DMS153 treated with DMSO at 0.1 percent for 48 hours (cell line): ENCODE measurements at regions not wholly inside any gene's neighbourhood (a gene's known extent, or its start where the extent isn't known, plus 50 kb on each side); places are given as distances from the start of the nearest gene placed in this dataset.
"Not testable (repeated sequence)": the region's sequence is repeated elsewhere in the genome, so short reads cannot be mapped to it uniquely, and the experiment has no call there.

Experiments
- DNase-seq: peaks from one replicate; lab custom pipeline; 2025; ENCODE audit not compliant: unreplicated experiment; lab: John Stamatoyannopoulos, UW

DNA sequence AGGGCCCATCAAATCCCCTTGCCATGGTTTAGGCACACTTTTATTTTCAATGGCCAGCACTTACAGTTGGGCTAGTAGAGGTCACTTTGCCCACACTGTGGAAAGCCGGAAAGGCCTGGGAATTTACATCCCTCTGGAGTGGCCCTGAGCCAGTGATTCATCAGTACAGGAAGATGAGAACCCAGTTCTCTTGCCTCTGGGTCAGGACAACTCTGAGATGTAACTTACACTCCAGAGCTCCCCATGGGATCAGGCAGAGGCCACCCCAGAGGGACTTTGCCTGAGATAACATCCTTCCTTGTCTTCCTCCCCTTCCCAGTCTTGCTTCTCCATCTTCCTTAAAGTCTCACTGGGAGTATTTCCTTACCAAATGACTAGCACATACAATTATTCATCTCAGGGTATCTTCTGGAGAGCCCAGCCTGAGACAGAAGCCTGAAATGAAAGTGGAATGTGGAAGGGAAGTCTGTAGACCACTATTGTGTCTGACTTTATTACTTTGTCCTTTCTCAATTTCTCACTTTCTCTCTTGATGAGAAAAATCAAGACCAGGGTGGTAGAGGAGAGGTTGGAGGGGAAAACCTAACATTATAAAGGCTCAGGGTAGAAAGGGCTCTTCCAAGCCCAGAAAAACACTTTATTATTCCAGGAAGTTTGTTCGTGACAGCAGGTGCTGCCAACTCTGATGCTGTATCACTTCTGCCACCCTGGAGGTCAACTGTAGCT is 220.8 kb downstream of the ZNF621 start:
- no peak for DNase-seq

DNA sequence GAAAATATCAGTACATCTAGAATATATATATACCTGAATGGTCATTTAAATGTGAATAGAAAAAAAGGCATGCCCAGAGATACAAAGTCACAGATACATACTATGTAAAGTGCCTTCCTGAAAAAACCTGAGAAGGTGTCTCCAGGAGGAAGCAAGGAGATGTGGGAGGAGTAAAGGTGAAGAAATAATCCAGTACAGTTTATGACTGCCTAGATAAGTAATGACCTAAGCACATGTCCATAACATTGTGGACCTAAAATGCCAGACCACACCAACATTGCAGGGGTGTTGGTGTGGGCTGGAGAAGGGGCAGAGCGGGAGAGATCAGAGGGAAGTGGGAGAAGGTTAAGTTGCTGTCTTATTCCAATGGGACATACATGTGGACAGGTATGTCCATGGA is 226.9 kb downstream of the ZNF621 start:
- no peak for DNase-seq

DNA sequence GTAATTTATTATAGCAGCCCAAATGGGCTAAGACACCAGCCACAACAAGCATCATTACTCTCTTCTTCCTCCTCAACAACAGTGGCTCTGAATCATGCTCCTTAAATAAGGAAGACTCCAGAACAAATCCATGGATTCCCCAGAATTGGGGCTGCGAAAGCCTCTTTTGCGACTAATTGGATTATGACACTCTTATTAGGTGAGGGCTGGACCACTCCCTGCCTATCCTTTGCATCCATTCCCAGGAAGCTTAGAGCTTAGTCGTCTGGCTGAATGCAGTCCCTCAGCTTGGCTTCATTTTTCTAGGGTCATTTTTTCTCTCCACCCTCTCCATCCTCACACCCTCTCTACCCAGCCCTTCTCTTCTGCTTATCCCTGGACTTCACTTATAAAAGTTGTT is 227.7 kb downstream of the ZNF621 start:
- DNase-seq, result no peak

DNA sequence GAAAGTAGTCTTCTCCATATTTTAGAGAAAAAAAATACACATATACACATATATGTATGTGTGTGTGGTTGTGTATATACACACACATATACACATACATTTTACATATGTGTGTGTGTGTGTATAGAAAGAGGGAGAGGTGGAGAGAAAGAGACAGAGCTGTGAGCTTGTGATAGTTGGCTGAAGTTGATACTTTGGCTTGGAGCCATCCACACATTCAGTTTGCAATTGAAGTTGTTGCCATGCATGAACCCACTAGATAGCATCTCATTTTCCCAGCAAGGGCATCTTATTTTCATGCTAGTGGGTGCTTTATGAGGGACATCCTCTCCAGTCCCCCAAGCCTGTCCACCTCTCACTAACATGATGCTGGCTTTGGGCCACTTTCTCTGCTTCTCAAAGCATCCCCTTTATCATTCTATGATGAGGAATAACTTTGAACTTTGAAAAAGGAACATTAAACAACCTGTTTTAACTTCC is 228.6 kb downstream of the ZNF621 start:
- no peak for DNase-seq

DNA sequence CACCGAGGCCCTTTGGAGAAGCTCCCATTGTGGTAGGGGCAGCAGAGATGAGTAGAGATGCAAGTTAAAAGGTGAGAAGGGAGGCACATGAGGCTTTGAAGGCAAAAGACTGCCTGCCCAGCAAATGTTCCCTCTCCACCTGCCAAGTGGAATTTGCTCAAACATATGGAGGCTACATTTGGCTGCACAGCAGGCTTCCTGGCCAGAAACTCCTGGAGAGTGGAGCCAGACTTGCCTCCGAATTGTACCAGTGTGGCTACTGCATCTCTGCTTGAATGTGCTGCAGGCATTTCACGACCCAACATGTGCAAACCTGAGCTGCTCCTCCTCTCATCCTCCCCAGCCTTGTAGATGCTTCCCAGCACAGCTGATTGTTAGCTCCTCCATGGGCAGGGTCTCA is 229.2 kb downstream of the ZNF621 start:
- no peak for DNase-seq

DNA sequence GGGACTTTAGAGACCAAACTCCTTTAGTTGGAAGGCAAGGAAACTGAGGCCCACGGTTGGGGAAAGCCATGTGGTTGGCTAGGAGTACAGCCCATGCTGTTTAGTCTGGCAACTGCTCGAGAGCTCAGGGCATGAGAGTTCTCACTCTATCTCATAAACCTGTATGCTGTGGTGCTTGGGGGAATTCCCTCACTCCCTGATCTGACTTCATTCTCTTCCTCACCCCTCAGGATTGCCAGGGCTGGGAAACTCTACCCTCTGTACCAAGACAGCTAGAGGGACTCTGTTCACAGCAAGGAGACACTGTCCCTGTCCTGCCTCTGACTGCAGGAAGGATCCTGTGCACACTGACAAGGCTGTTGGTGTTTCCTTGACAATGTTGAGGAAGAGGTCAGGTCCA is 230.2 kb downstream of the ZNF621 start:
- DNase-seq, result no peak

DNA sequence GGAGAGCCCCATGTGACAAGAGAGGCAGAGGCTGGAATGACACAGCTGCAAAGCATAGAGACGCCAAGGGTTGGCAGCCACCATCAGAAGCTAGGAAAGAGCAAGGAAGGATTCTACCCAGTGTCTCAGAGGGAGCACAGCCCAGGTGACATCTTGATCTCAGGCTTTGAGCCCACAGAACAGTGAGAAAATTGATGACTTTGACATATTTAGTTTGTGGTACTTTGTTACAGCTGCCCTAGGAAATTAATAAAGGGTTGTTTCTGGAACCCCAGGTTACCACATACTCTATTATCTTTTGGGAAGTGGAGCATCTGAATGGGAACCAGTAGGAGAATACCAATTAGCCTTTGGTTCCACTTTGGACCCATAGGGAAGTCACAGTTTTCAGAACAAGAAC is 231.7 kb downstream of the ZNF621 start:
- DNase-seq, result no peak

DNA sequence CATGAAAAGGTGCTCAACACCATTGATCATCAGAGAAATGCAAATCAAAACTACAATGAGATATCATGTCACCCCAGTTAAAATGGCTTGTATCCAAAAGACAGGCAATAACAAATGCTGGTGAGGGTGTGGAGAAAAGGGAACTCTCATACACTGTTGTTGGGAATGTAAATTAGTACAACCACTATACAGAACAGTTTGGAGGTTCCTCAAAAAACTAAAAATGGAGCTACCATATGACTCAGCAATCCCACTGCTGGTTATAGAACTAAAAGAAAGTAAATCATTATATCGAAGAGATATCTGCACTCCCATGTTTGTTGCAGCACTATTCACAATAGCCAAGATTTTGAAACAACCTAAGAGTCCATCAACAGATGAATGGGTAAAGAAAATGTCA is 238.0 kb downstream of the ZNF621 start:
- DNase-seq, result not testable (repeated sequence)

DNA sequence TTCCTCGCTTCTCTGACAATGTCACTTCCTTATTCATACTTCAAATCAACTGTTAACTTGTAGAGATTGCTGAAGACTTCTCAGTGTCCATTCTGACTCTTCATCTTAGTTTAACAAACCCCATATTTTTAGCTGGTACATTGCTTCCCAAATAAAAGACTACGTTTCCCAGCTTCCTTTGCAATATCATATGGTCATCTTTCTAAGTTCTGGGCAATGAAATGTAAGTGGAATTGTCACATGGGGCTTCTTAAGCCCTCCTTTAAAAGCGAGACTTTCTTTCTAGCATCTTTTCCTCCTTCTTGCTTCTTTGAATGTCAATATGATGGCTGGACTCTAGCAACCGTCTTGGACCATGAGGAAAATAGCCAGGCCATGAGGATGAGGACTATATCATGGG is 239.0 kb downstream of the ZNF621 start:
- DNase-seq, result no peak

DNA sequence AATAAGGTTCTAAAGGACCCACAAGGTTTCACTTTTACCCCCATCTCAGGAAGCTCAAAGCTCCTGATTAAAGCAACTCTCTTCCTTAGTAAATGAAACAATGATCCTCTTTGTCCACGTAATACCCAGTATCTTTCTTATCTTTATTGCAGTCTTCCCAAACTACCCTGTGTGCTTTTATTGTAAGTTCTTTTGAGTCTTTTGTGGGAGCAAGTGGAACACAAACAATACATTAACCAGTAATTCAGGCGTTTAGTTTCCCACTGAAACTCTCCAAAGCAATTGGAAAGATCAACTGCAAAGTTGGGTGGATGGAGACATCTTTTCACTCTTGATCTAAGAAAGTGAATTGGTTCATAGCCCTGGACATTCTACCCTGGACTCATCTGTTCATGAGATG is 240.0 kb downstream of the ZNF621 start:
- DNase-seq, result no peak

DNA sequence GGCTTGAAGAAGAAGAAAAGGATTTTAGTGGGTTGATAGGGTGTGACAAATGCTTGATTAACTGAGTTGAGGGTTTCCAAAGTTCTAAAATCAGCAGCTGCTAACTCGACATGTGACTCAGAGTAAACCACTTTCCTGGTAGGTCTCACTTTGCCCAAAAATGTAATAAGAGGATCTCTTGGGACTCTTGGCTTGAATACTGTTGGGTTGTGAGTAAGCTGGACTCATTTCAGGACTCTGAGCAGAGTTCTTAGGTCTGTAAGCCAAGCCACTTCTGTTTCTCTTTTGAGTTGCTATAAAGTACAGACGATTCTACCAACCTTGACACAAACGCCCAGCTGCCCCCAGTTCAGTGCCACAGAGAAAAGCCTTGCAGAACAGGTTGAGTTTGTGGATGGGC is 241.1 kb downstream of the ZNF621 start:
- DNase-seq, result no peak

DNA sequence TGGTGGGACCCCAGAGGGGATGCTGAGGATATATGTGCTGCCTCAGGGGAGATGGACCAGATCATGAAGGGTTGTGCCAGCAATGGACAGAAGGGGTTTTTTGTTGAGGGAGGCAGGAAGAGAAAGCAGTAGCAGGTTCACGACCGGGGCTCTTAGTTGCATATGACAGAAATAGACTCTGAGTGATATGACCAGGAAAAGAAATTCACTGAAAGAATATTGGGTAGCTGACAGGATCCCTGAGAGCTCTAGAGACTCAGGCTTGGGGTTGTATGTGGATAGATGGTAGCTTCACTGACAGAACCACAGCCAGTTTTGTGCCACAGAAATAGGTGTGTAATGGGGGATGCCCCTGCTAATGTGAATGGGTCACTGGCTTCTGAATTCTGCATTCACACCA is 241.6 kb downstream of the ZNF621 start:
- DNase-seq, result no peak

DNA sequence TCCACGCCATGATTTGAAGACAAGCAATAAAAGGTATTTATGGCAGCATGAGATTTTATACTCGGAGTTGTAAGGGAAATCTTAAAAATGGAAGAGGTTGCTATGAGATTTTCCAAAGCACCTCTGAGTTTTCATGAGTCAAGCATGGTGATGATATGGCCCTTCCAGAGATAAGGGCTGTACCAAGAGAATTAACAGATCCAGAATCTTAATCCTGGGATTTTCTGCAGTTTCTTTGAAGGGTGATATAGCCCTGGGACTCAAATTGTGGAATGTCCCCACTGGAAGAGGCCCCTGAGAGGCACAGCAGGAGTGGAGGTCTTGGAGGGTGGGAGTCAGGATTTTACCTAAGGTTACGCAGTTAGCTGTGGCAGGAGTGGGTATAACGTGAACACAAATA is 243.3 kb downstream of the ZNF621 start:
- no peak for DNase-seq

DNA sequence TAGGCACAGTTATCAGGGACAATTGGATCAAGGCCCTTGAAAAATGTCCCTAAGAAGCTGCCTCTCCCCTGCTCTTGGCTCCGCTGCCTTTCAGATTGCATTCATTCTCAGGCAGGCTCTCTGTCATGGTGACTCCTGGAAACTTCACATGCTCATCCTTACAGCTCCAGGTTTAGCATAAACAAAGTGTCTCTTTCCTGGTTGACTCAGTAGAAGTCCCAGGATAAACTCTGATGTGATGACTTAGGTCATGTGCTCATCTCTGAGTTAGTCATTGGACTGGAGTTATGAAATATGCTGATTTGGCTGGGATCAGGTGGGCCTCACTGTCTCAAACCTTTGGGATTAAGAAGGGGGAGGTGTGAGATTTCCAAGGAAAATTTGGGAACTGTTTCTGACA is 243.8 kb downstream of the ZNF621 start:
- DNase-seq, result no peak

DNA sequence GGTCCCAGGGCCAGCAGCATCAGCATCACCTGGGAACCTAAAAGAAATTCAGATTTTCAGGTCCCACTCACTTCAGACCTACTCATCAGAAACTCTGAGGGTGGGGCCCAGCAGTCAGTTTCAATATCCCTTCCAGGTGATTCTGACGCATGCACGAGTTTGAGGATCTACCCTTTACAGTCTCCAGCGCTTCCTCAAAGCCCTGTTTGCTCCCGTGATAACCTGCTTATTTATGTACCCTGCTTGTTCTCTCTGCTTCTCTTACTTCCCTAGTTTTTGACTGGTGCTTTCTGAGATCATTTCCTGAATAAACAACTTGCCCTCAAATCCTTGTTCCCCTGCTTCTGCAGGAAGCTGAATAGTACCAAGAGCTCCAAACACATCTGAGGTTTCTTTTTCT is 245.3 kb downstream of the ZNF621 start:
- no peak for DNase-seq

DNA sequence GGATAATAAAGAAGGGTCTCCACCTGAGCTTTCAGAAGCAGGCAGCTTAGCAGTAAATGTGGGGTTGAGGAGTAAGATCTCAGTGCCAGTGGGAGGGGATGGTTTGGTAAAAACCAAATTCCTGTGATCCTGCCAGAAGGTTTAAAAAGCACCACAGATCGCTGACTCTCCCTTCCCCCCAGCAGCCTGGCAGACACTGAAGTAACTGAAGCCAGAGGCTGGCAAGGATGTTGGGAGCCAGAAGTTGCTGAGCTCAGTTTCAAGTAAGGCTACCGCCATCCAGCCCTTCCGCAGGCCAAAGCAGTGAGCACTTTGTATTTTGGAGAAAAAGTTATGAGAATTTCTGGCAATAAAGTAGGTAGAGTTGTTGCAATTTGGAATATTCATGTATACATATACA is 246.4 kb downstream of the ZNF621 start:
- no peak for DNase-seq

DNA sequence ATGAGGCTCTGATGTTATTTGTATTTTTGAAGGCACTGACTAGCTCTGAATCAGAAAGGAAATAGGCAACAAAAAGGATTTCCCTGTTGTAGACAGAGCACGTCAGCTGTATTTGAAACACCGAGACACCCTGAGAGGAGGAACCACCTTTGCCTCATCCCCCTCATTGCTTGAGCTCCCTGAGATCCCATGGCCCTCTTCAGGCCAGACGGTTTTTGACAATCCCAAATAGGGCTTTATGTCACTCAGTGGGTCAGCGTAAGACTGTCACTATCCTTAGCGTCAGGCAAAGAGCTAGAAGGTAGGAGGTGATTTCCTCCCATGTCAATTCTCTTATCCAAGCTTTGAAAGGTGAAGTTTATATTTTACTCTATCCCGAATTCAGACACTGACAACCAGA is 254.3 kb downstream of the ZNF621 start:
- DNase-seq, result no peak

DNA sequence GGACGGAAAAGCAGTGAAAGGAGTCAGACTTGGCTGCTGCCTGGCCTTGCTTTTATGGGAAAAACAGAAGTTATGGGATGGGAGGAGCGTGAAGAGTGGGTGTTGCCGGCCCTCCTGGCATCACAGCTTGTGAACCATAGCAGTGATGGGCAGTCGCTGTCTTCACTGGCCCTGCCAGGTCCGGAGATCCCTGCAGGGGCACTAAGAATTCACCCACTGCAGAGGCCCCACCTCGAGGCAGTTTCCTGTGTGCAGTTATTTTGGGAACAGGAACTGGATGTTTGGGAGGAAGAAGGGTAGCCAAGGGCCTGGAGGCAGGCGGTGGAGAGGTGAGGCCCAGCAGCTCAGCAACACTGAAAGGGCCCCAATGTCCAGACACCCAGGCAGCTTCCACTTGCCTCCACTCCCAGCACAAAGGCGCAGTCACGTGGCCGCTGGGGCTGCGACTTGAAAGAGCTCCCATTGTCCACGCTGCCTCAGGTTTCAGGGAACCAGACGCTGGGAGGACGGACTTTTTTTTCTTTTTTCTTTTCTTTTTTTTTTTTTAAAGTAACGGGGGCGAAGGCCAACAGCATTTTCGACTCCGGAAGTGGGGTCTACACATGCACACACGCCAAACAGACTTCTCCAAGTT is 255.6 kb downstream of the ZNF621 start:
- peak; percentile 26 for DNase-seq

DNA sequence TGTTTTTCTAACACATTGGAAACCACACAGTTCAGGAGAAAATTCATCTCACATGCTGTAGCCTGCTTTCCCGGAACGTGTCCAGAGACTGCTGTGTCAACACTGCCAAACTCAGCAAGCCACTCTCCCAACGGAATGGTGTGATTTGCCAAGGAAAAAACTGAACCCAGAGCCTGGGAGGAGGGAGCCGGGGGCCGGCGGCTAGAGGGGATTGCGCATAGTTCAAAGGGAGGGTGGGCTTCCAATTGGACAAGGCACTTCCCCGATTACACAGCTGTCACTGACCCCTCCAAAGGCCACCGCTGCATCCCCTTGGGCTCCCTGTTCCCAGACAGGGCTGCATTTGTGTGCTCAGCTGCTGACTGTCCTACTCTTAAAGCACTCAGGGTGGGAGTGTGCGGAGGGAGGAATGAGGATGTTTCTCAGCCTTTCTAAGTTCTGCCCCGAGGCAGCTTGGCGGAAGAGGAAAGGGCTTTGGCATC is 256.2 kb downstream of the ZNF621 start:
- DNase-seq, result no peak

DNA sequence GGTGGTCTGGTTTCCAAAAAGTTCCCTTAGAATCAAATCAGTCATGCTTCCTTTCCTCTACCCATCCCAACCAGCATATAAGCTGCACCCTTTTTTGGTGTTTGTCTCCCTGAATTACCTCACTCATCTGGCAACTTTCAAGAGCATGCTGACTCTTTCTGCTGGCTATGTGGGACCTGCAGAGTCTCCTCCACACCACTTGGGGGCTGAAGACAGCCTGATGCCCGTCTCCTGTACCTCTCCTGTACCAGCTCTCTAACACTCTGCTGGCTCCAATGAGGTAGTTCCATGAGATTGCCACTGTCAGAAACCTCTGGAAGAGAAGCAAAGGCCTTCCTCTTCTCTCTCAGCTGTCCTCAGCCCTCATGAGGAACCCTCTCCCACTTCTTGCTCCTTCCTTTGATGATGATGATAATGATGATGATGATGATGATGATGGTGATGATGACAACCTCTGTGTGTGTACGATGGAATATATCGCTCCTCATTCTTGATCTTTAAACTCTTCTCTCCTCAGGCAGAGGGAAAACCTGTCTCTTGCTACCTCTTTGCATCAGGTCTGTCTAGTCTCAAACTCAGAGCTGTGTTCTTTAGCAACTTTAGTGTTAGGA is 257.5 kb downstream of the ZNF621 start:
- no peak for DNase-seq

DNA sequence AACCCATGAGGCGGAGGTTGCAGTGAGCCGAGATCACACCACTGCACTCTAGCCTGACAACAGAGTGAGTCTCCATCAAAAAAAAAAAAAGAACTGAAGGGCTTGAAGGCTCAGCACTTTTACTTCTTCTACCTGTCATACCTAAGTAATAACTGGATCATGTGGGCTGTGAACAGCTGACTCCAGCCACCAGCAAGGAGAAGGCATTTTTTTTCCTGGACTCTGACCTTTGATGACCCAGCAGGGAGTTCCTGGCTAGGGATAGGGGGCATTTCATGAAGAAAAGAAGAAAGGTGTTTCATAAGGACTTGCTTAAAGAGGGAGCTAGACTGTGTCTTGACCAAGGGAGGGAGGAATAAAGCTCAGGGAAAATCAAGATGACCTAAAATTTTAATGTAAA is 266.0 kb downstream of the ZNF621 start:
- DNase-seq, result no peak

DNA sequence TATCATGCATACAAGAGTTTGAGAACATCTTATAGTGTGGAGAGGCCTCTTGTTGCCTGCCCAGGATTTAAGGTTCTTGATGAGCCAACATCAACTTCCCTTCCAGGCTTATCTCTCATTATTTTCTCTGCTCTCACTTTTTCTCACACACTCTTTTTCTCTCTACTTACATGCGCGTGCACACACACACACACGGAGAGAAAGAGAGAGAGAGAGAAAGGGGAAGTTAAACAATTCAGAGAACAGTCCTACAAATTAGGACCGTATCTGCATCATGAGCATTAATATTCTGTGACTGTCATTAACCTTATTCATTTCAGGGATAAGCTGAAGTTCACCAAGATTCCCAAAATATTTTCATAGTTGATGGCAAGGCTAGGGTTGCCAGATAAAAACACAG is 269.0 kb downstream of the ZNF621 start:
- DNase-seq, result no peak
